ENCODE measurements at regions not wholly inside any gene's neighbourhood (a gene's known extent, or its start where the extent isn't known, plus 50 kb on each side); places are given as distances from the start of the nearest gene placed in this dataset.
"Not testable (repeated sequence)": the region's sequence is repeated elsewhere in the genome, so short reads cannot be mapped to it uniquely, and the experiment has no call there.

DNA sequence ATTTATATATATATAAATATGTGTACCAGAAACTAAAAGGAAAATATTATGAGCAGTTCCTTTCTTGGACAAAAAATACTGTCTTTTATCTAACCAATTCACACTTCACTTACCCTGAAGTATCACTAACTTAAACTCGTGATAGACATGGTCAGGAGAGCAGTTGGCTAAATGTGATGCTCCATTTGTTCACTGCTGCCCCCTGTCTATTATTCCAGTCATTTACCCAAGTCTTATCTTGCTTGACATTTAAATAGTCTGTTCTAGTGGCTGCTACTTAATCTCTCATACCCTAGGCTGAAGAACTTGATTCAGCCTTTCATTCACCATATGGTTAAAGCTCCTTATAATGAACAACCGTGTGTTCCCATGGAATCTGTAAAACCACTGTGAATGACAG is 789.6 kb upstream of the EYS start:
- intact Hi-C loops (cut with micrococcal nuclease; ENCODE audit: unreplicated experiment): loop anchor here (5.0 kb wide), 1 partner anchor 859 kb away; no protein-coding TSS in a partner anchor
- Histone ChIP-seq H3K4me2 (ENCODE audit: control insufficient read depth, insufficient read depth) (no peak overlapping the region), H3K79me2 (ENCODE audit: control insufficient read depth, insufficient read depth, low read length) (no peaks in the 10 kb centered on the region), H3K4me3 (no peak overlapping the region), H3K36me3 (ENCODE audit: control insufficient read depth in 2 of 2, insufficient read depth in 2 of 2, low read length in 1 of 2) (no peaks in the 10 kb centered on the region), H3K27ac (ENCODE audit: control insufficient read depth, insufficient read depth) (no peak overlapping the region), H3K4me1 (ENCODE audit: control insufficient read depth, insufficient read depth, low read length) (no peaks in the 10 kb centered on the region), H2AFZ (ENCODE audit: control insufficient read depth, low read depth, low read length) (no peak overlapping the region), H3K27me3 (replicated peaks in 1 of 2; ENCODE audit: control insufficient read depth in 2 of 2, insufficient read depth in 2 of 2, low read length in 1 of 2) (no peaks in the 10 kb centered on the region), H4K20me1 (ENCODE audit: control insufficient read depth, insufficient read depth) (no peaks in the 10 kb centered on the region), H3K9ac (ENCODE audit: control insufficient read depth, insufficient read depth, low read length) (no peak overlapping the region), H3K9me3 (replicated peaks; ENCODE audit: control insufficient read depth, insufficient read depth, low read length) (no peaks in the 10 kb centered on the region)
- FAIRE-seq (no peak), ATAC-seq (peak; percentile 87), DNase-seq (ENCODE audit: low read depth, low spot score) (no peak)
- no TSS peak for BruUV-seq (replicated peaks)
- POLR2A ChIA-PET: no interaction called here
- TF ChIP-seq BMI1 (IDR thresholded peaks at IDR 0.05; ENCODE audit: borderline replicate concordance) (no peak), KAT2A (conservative IDR thresholded peaks at IDR 0.05; ENCODE audit: control insufficient read depth, low read depth, low read length) (no peak), WRNIP1 (IDR thresholded peaks at IDR 0.05; ENCODE audit: borderline replicate concordance, low read depth, low read length) (no peak), IKZF1 (conservative IDR thresholded peaks at IDR 0.05) (no peak), RAD21 (IDR thresholded peaks at IDR 0.05; ENCODE audit: insufficient read depth, low read depth, low read length) (peak; percentile 34; the same call in 1 of the 2 replicates), SMC3 (IDR thresholded peaks at IDR 0.05; ENCODE audit: borderline replicate concordance, low read length) (peak; percentile 23; the same call in 1 of the 2 replicates), STAT3 (IDR thresholded peaks at IDR 0.05; ENCODE audit: low read depth, low read length) (no peak)
- TF ChIP-seq, protein P1, sequence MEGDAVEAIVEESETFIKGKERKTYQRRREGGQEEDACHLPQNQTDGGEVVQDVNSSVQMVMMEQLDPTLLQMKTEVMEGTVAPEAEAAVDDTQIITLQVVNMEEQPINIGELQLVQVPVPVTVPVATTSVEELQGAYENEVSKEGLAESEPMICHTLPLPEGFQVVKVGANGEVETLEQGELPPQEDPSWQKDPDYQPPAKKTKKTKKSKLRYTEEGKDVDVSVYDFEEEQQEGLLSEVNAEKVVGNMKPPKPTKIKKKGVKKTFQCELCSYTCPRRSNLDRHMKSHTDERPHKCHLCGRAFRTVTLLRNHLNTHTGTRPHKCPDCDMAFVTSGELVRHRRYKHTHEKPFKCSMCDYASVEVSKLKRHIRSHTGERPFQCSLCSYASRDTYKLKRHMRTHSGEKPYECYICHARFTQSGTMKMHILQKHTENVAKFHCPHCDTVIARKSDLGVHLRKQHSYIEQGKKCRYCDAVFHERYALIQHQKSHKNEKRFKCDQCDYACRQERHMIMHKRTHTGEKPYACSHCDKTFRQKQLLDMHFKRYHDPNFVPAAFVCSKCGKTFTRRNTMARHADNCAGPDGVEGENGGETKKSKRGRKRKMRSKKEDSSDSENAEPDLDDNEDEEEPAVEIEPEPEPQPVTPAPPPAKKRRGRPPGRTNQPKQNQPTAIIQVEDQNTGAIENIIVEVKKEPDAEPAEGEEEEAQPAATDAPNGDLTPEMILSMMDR (IDR thresholded peaks at IDR 0.05 in 2 of 3, conservative IDR thresholded peaks at IDR 0.05 in 1 of 3; ENCODE audit: control insufficient read depth in 2 of 3, extremely low read depth in 1 of 3, insufficient read depth in 1 of 3, low read depth in 3 of 3, low read length in 3 of 3): peak; percentile 26 to 47 (median 40); a peak in 4 of 6 replicates
- TF ChIP-seq, protein P2, sequence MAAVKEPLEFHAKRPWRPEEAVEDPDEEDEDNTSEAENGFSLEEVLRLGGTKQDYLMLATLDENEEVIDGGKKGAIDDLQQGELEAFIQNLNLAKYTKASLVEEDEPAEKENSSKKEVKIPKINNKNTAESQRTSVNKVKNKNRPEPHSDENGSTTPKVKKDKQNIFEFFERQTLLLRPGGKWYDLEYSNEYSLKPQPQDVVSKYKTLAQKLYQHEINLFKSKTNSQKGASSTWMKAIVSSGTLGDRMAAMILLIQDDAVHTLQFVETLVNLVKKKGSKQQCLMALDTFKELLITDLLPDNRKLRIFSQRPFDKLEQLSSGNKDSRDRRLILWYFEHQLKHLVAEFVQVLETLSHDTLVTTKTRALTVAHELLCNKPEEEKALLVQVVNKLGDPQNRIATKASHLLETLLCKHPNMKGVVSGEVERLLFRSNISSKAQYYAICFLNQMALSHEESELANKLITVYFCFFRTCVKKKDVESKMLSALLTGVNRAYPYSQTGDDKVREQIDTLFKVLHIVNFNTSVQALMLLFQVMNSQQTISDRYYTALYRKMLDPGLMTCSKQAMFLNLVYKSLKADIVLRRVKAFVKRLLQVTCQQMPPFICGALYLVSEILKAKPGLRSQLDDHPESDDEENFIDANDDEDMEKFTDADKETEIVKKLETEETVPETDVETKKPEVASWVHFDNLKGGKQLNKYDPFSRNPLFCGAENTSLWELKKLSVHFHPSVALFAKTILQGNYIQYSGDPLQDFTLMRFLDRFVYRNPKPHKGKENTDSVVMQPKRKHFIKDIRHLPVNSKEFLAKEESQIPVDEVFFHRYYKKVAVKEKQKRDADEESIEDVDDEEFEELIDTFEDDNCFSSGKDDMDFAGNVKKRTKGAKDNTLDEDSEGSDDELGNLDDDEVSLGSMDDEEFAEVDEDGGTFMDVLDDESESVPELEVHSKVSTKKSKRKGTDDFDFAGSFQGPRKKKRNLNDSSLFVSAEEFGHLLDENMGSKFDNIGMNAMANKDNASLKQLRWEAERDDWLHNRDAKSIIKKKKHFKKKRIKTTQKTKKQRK (IDR thresholded peaks at IDR 0.05; ENCODE audit: low read depth, low read length): no peak
- RAD21 ChIA-PET (ENCODE audit: unreplicated experiment): interaction anchor here (1.3 to 1.4 kb wide), 2 partner anchors 9 to 859 kb away, joined by 3 to 4 read pairs; no protein-coding TSS in a partner anchor
- in situ Hi-C loops (cut with MboI): no loop called here
- 0% methylated on average over 2 of the region's 2 CpGs for WGBS (ENCODE audit: insufficient coverage, insufficient replicate concordance, low lambda C conversion rate, missing lambda C conversion rate)
- CTCF ChIA-PET: interaction anchor here (0.8 to 2.0 kb wide), 7 partner anchors 9 to 930 kb away, joined by 3 to 14 read pairs (median 4); no protein-coding TSS in a partner anchor
- SMC1A ChIA-PET (ENCODE audit: uncharacterized antibody, unreplicated experiment): interaction anchor here (0.7 to 2.5 kb wide), 4 partner anchors 11 to 859 kb away, joined by 3 to 15 read pairs (median 4); no protein-coding TSS in a partner anchor

DNA sequence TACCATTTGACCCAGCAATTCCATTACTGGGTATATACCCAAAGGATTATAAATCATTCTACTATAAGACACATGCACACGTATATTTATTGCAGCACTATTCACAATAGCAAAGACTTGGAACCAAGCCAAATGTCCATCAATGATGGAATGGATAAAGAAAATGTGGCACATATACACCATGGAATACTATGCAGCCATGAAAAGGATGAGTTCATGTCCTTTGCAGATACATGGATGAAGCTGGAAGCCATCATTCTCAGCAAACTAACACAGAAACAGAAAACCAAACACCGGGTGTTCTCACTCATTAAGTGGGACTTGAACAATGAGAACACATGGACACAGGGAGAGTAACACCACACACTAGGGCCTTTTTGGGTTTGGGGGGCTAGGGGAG is 787.6 kb upstream of the EYS start:
- in situ Hi-C loops (cut with MboI): not testable (repeated sequence)

More for the DNA sequence above, 787.6 kb upstream of the EYS start:
- H3K79me2 ChIP-seq (ENCODE audit: control insufficient read depth, insufficient read depth, low read length); DNase-seq (ENCODE audit: low read depth, low spot score); H4K20me1 ChIP-seq (ENCODE audit: control insufficient read depth, insufficient read depth); H3K9me3 ChIP-seq (replicated peaks; ENCODE audit: control insufficient read depth, insufficient read depth, low read length); POLR2A ChIA-PET; H3K27ac ChIP-seq (ENCODE audit: control insufficient read depth, insufficient read depth); CTCF ChIA-PET; ATAC-seq; SMC1A ChIA-PET (ENCODE audit: uncharacterized antibody, unreplicated experiment); H2AFZ ChIP-seq (ENCODE audit: control insufficient read depth, low read depth, low read length); RAD21 ChIA-PET (ENCODE audit: unreplicated experiment); H3K9ac ChIP-seq (ENCODE audit: control insufficient read depth, insufficient read depth, low read length); H3K4me1 ChIP-seq (ENCODE audit: control insufficient read depth, insufficient read depth, low read length); H3K4me2 ChIP-seq (ENCODE audit: control insufficient read depth, insufficient read depth); H3K36me3 ChIP-seq (ENCODE audit: control insufficient read depth in 2 of 2, insufficient read depth in 2 of 2, low read length in 1 of 2); H3K4me3 ChIP-seq; BruUV-seq (replicated peaks); H3K27me3 ChIP-seq (replicated peaks in 1 of 2; ENCODE audit: control insufficient read depth in 2 of 2, insufficient read depth in 2 of 2, low read length in 1 of 2); FAIRE-seq: not testable (repeated sequence)
- WGBS (ENCODE audit: insufficient coverage, insufficient replicate concordance, low lambda C conversion rate, missing lambda C conversion rate): 32% methylated on average over 2 of the region's 2 CpGs
- intact Hi-C loops (cut with micrococcal nuclease; ENCODE audit: unreplicated experiment): loop anchor here (5.0 kb wide), 1 partner anchor 857 kb away; no protein-coding TSS in a partner anchor
